DND-41 (cell line): ENCODE measurements at regions not wholly inside any gene's neighbourhood (a gene's known extent, or its start where the extent isn't known, plus 50 kb on each side); places are given as distances from the start of the nearest gene placed in this dataset.
"Not testable (repeated sequence)": the region's sequence is repeated elsewhere in the genome, so short reads cannot be mapped to it uniquely, and the experiment has no call there.

Experiments used
- ATAC-seq: fragments of 200-7000 bp; cut with Tn5 transposase; 3 replicates; pipeline ENCODE4 v1.9.1; 2021; ENCODE audit warnings: low read depth; ENCODE audit not compliant: insufficient read depth
- DNase-seq: peaks from one replicate; pipeline ENCODE4 v3.0.0-alpha.2; 2020
- H2AFZ ChIP-seq: 2 replicates; pipeline ENCODE4 v1.6.0; 2012; ENCODE audit warnings: low read depth, low read length
- H3K27ac ChIP-seq: 2 replicates; pipeline ENCODE4 v1.5.1; 2012; ENCODE audit warnings: low read length, inconsistent platforms
- H3K27me3 ChIP-seq: fragments of 200-600 bp; sonication (generic); 2 replicates; pipeline ENCODE4 v1.6.0; 2012; ENCODE audit warnings: low read length, mild to moderate bottlenecking, inconsistent platforms; ENCODE audit not compliant: insufficient read depth, poor library complexity
- H3K36me3 ChIP-seq: 2 replicates; pipeline ENCODE4 v1.5.1; 2012; ENCODE audit warnings: low read length, inconsistent platforms; ENCODE audit not compliant: insufficient read depth
- H3K4me1 ChIP-seq: 2 replicates; pipeline ENCODE4 v1.5.1; 2012; ENCODE audit warnings: mild to moderate bottlenecking, low read length; ENCODE audit not compliant: insufficient read depth
- H3K4me2 ChIP-seq: 2 replicates; pipeline ENCODE4 v1.6.0; 2012; ENCODE audit warnings: mild to moderate bottlenecking, moderate library complexity, low read length, inconsistent platforms; ENCODE audit not compliant: insufficient read depth
- H3K4me3 ChIP-seq, 2 experiments: fragments of 200-600 bp in 1 of 2; shearing (Covaris generic) in 1 of 2; 2 replicates each; pipeline ENCODE4 v1.5.1; 2012 to 2016; ENCODE audit warnings: inconsistent platforms in 2 of 2, low read length in 2 of 2, mild to moderate bottlenecking in 2 of 2, low read depth in 1 of 2, moderate library complexity in 1 of 2
- H3K79me2 ChIP-seq: 2 replicates; pipeline ENCODE4 v1.6.0; 2012; ENCODE audit warnings: low read length, inconsistent platforms; ENCODE audit not compliant: insufficient read depth
- H3K9ac ChIP-seq: 2 replicates; pipeline ENCODE4 v1.6.0; 2012; ENCODE audit warnings: low read depth, mild to moderate bottlenecking, inconsistent platforms, low read length, moderate library complexity
- H3K9me3 ChIP-seq: 2 replicates; pipeline ENCODE4 v1.5.1; 2012; ENCODE audit warnings: low read length, moderate library complexity, mild to moderate bottlenecking, inconsistent platforms; ENCODE audit not compliant: insufficient read depth, severe bottlenecking
- H4K20me1 ChIP-seq: 2 replicates; pipeline ENCODE4 v1.6.0; 2012; ENCODE audit warnings: low read length; ENCODE audit not compliant: insufficient read depth
- EZH2 ChIP-seq: IDR thresholded peaks from 3 replicates; pipeline ENCODE4 v1.6.1; 2012; ENCODE audit warnings: borderline replicate concordance, low read depth, mild to moderate bottlenecking, moderate library complexity, low read length, inconsistent platforms; ENCODE audit not compliant: severe bottlenecking
- TF ChIP-seq, protein P1 (sequence below): IDR thresholded peaks from 2 replicates; pipeline ENCODE4 v1.5.1; 2012; ENCODE audit warnings: borderline replicate concordance, low read length, moderate library complexity, mild to moderate bottlenecking; ENCODE audit not compliant: poor library complexity, severe bottlenecking; ENCODE audit errors: extremely low read depth

DNA sequence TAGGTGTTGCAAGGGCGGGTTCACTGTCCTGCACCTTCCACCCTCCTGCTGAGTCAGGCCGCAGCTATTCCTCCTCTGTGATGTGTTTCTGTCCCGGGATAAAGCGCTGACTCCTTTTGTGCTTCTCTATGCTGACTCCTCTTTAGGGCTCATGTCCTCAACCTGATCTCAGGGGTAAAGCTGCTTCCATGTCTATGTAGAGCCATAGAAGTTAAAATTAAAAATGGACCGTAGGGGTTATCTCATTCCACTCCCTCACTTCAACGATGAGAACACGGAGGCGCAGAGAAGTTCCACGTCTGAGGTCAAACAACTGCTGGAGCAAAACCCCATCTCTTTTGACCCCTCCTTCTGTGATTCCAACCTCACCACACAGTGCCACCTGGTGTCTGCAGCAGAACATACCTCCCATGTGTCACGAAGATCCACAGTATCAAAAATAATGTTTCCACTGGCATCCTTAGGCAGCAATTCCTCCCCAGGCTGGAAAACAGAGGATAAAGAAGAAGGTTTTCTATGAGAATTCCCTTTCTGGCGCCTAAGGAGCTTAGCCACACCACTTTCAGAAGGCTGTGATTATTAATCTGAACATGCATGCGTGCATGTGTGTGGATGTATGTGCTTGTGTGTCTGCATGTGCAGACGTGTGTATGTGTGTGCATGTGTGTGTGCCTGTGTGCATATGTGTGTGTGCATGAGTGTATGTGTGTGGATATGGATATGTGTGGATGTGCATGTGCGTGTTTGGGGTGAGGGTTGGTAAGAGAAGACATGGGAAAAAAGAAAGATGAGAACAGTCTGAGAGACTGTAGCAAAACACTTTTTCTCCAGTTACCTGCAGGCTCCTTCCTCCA, 81.2 kb upstream of the UCN3 start:
- H2AFZ ChIP-seq: no peak overlapping the region; the same call in 1 of the 2 replicates
- peak; percentile 66 for DNase-seq
- no peaks in the 10 kb centered on the region for H3K27me3 ChIP-seq
- no peaks in the 10 kb centered on the region for H3K79me2 ChIP-seq
- peak; percentile 82 for ATAC-seq
- no peak overlapping the region for H3K9ac ChIP-seq
- peaks cover 10% of the 10 kb centered on the region for H3K4me1 ChIP-seq
- no peak overlapping the region for H3K4me2 ChIP-seq
- no peaks in the 10 kb centered on the region for H3K36me3 ChIP-seq
- no peak overlapping the region for H3K4me3 ChIP-seq
- TF ChIP-seq, protein P1, sequence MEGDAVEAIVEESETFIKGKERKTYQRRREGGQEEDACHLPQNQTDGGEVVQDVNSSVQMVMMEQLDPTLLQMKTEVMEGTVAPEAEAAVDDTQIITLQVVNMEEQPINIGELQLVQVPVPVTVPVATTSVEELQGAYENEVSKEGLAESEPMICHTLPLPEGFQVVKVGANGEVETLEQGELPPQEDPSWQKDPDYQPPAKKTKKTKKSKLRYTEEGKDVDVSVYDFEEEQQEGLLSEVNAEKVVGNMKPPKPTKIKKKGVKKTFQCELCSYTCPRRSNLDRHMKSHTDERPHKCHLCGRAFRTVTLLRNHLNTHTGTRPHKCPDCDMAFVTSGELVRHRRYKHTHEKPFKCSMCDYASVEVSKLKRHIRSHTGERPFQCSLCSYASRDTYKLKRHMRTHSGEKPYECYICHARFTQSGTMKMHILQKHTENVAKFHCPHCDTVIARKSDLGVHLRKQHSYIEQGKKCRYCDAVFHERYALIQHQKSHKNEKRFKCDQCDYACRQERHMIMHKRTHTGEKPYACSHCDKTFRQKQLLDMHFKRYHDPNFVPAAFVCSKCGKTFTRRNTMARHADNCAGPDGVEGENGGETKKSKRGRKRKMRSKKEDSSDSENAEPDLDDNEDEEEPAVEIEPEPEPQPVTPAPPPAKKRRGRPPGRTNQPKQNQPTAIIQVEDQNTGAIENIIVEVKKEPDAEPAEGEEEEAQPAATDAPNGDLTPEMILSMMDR: peak; percentile 82
- TF ChIP-seq EZH2: no peak
- H4K20me1 ChIP-seq: no peaks in the 10 kb centered on the region
- no peak overlapping the region for H3K27ac ChIP-seq
- no peaks in the 10 kb centered on the region for H3K9me3 ChIP-seq

DNA sequence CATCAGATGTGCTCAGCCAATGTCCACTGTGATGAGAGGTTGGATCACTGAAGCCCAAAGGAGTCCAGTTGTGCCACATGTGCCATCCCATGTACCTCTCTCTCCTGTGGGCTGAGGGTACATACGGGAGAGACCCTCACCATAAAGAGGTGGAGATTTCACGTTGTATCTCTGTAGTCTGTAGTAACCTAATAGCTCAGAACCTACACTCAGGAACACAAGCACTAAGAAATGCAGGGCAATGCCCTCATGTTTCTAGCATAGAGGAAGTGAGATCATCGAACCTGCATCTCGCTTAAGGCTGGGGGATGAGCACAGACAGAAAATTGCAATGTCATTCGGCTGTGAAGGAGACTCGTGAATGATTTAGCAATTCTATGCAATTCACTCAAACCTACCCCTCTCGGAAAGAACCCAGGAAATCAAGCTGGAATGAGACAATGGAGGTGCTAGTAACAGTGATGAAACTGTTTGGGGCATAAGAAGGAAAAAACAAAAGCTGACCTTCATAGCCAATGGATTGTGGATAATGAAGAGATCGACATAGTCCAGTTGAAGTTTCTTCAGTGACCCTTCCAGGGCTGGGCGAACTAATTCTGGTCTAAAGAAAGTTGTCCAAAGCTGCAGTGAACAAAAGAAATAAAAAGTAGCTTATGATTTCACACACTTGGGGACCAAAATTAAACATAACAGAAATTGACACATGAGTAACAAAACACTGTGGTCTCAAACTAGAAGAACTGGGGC, 80.3 kb upstream of the UCN3 start:
- H3K4me1 ChIP-seq: peaks cover 10% of the 10 kb centered on the region
- no peak overlapping the region for H3K4me2 ChIP-seq
- H4K20me1 ChIP-seq: no peaks in the 10 kb centered on the region
- H3K4me3 ChIP-seq: no peak overlapping the region
- peak overlapping the region; percentile 15; the same call in 1 of the 2 replicates for H3K27ac ChIP-seq
- ATAC-seq: peak; percentile 85
- DNase-seq: peak; percentile 50
- H3K36me3 ChIP-seq: no peaks in the 10 kb centered on the region
- peak overlapping the region; percentile 32; the same call in 1 of the 2 replicates for H2AFZ ChIP-seq
- H3K27me3 ChIP-seq: no peaks in the 10 kb centered on the region
- TF ChIP-seq, protein P1: no peak
- TF ChIP-seq EZH2: no peak
- H3K79me2 ChIP-seq: no peaks in the 10 kb centered on the region
- no peaks in the 10 kb centered on the region for H3K9me3 ChIP-seq
- no peak overlapping the region for H3K9ac ChIP-seq

DNA sequence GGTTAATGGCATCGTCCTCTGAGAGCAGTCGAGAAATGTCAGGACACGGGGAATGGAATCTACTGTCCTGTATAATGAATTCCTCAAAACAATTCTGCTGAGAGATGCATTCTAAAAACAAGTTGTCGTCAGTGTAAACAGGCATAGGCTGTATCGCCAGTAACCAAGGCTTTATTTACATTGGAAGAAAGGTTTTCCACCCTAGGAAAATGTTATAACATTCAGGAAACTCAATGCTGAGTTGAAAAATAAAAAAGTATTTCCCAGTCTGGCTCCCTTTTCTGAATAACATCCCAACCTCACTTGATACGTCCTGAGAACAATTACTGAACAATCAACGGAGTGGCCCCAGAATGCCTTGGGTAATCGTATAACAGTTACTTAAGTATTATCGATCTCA, 79.6 kb upstream of the UCN3 start:
- Histone ChIP-seq H3K9me3 (no peaks in the 10 kb centered on the region), H3K36me3 (no peaks in the 10 kb centered on the region), H3K9ac (no peak overlapping the region), H3K27ac (no peak overlapping the region), H4K20me1 (no peaks in the 10 kb centered on the region), H3K79me2 (no peaks in the 10 kb centered on the region), H2AFZ (no peak overlapping the region), H3K4me3 (no peak overlapping the region), H3K4me1 (peaks cover 10% of the 10 kb centered on the region), H3K27me3 (no peaks in the 10 kb centered on the region), H3K4me2 (no peak overlapping the region)
- ATAC-seq (no peak), DNase-seq (no peak)
- no peak for TF ChIP-seq EZH2

DNA sequence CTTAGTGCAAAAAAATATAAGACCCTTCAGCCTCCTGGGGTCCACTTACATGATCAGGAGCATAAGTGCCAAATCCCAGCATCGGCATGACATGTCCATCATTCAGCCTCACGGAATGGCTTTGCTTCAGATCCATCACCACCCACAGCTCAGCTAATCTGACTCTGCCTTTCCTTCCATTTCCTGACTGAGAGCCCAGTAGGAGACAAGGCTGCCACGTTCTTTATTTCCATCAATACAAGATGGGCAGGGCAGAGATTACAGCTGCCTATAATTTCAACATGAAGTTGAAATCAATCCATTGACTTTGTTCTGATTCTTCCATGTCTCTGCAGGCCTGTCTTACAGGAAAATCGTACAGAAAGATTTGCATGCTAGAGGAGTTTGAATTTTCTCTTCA, 76.4 kb upstream of the UCN3 start:
- Histone ChIP-seq H3K4me2 (no peak overlapping the region), H3K9ac (no peak overlapping the region), H3K4me1 (peaks cover 32% of the 10 kb centered on the region), H3K9me3 (no peaks in the 10 kb centered on the region), H3K27ac (no peak overlapping the region), H4K20me1 (no peaks in the 10 kb centered on the region), H2AFZ (no peak overlapping the region), H3K79me2 (peaks cover 13% of the 10 kb centered on the region), H3K4me3 (no peak overlapping the region), H3K36me3 (no peaks in the 10 kb centered on the region; the same call in 1 of the 2 replicates), H3K27me3 (no peaks in the 10 kb centered on the region)
- DNase-seq: no peak
- no peak for ATAC-seq
- TF ChIP-seq EZH2: no peak
- TF ChIP-seq, protein P1: no peak

DNA sequence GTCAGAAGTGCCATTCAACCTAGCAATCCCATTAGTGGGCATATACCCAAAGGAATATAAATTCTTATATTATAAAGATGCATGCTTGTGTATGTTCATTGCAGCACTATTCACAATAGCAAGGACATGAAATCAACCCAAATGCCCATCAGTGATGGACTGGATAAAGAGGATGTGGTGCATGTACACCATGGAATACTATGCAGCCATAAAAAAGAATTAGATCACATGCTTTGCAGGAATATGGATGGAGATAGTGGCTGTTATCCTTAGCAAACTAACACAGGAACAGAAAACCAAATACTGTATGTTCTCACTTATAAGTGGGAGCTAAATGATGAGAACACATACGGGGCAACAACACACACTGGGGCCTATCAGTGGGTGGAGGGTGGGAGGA, 75.5 kb upstream of the UCN3 start:
- H3K4me1 ChIP-seq: peaks cover 37% of the 10 kb centered on the region
- H3K4me2 ChIP-seq, H3K27me3 ChIP-seq, H4K20me1 ChIP-seq, ATAC-seq, H2AFZ ChIP-seq, H3K27ac ChIP-seq, DNase-seq, H3K9me3 ChIP-seq, H3K9ac ChIP-seq, H3K36me3 ChIP-seq, H3K4me3 ChIP-seq: not testable (repeated sequence)
- H3K79me2 ChIP-seq: peaks cover 16% of the 10 kb centered on the region
